Lower leg skin (tissue), 3 donors: ENCODE measurements at regions not wholly inside any gene's neighbourhood (a gene's known extent, or its start where the extent isn't known, plus 50 kb on each side); places are given as distances from the start of the nearest gene placed in this dataset.

Experiments
- POLR2A ChIP-seq, 2 donors: fragments of 450-650 bp; IDR thresholded peaks; one replicate each; pipeline ENCODE4 v1.6.1; 2016 to 2017; ENCODE audit warnings: antibody characterized with exemption in 2 of 2, mild to moderate bottlenecking in 1 of 2, moderate library complexity in 1 of 2
- TF ChIP-seq, protein P1 (sequence below), 3 donors: fragments of 450-650 bp; IDR thresholded peaks; one replicate each; pipeline ENCODE4 v1.5.1; 2016; ENCODE audit warnings: antibody characterized with exemption in 3 of 3, mild to moderate bottlenecking in 3 of 3, moderate library complexity in 2 of 3

DNA sequence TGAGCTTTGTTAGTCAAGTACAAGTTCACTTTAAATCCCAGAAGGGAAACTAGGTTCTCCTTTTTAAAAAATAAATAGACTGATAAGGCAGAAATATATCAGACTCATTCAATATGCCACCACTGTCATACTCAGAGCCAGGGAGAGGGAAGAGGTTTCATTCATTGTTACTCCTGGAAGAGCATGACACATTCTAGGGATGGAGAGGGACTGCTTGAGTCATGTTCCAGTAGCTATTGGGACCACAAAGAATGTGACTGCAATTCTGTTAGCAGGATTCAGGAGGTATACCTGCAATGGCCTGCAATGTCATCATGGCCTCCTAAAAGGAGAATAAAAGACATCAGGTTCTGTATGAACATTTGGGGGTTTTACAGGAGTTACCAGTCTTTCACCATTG, 167.6 kb downstream of the TFAP2B start:
- TF ChIP-seq, protein P1, sequence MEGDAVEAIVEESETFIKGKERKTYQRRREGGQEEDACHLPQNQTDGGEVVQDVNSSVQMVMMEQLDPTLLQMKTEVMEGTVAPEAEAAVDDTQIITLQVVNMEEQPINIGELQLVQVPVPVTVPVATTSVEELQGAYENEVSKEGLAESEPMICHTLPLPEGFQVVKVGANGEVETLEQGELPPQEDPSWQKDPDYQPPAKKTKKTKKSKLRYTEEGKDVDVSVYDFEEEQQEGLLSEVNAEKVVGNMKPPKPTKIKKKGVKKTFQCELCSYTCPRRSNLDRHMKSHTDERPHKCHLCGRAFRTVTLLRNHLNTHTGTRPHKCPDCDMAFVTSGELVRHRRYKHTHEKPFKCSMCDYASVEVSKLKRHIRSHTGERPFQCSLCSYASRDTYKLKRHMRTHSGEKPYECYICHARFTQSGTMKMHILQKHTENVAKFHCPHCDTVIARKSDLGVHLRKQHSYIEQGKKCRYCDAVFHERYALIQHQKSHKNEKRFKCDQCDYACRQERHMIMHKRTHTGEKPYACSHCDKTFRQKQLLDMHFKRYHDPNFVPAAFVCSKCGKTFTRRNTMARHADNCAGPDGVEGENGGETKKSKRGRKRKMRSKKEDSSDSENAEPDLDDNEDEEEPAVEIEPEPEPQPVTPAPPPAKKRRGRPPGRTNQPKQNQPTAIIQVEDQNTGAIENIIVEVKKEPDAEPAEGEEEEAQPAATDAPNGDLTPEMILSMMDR (IDR thresholded peaks at IDR 0.05) = no peak
- no peak for TF ChIP-seq POLR2A (IDR thresholded peaks at IDR 0.05)
